Right atrium auricular region (tissue), 2 donors: ENCODE measurements at regions not wholly inside any gene's neighbourhood (a gene's known extent, or its start where the extent isn't known, plus 50 kb on each side); places are given as distances from the start of the nearest gene placed in this dataset.

Source experiments
- DNase-seq: peaks from one replicate; pipeline ENCODE4 v3.0.0-alpha.2; 2019; ENCODE audit warnings: low spot score
- H3K27ac ChIP-seq, 2 donors: fragments of 200-600 bp; sonication (generic); 1 replicate in 1 of 2; 2 replicates in 1 of 2; pipeline ENCODE4 v1.5.1; 2016 to 2019
- H3K27me3 ChIP-seq, 2 donors: fragments of 200-600 bp; sonication (generic); one replicate each; pipeline versions ENCODE4 v1.5.1 to v1.6.0; 2017 to 2019
- H3K36me3 ChIP-seq: fragments of 200-600 bp; sonication (generic); one replicate; pipeline ENCODE4 v1.5.1; 2016
- H3K4me1 ChIP-seq, 2 donors: fragments of 200-600 bp; sonication (generic); one replicate each; pipeline versions ENCODE4 v1.5.1 to v1.6.0; 2017 to 2019
- H3K4me3 ChIP-seq, 2 donors: fragments of 200-600 bp; sonication (generic); 1 replicate in 1 of 2; 2 replicates in 1 of 2; pipeline ENCODE4 v1.5.1; 2017 to 2019; ENCODE audit warnings: mild to moderate bottlenecking in 1 of 2, moderate library complexity in 1 of 2
- H3K9me3 ChIP-seq, 2 donors: fragments of 200-600 bp; sonication (generic); one replicate each; pipeline ENCODE4 v1.5.1; 2019
- TF ChIP-seq, protein P1 (sequence below), 2 donors: fragments of 200-600 bp; sonication (generic); IDR thresholded peaks; one replicate each; pipeline ENCODE4 v1.5.1; 2019; ENCODE audit warnings: antibody characterized with exemption in 2 of 2

DNA sequence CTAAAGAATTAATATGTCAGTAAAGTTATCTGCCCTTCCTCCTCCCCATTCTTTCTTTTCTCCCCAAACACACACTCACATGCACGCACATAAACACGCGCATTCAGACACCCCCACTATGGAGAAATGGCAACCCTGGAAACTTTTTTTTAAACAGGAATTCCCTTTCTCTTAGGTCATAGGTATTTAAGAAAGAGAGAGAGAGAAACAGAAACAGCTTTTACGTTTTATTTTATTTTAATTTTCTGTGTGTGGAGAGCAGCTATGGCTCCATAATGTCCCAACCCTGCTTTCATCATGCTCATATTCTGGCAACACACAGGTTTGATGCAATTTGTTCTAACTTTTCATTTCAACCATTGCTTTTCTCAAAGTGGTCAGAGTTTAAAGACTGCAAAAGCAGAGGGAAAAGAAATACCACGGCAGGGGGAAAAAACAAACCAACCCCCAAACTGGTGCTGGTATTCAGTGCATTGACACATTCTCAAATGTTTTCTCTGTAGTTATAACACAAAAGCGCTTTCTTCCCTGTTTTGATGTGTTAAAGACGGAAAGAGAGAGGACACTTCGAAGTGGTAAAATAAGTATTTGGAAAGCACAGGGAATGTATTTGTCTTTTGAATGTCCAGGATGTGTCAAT, 126.0 kb upstream of the TMEM161B start:
- Histone ChIP-seq H3K27ac (no peak overlapping the region), H3K4me3 (no peak overlapping the region), H3K36me3 (no peaks in the 10 kb centered on the region), H3K9me3 (no peaks in the 10 kb centered on the region), H3K4me1 (no peaks in the 10 kb centered on the region), H3K27me3 (no peaks in the 10 kb centered on the region)
- DNase-seq = no peak
- TF ChIP-seq, protein P1, sequence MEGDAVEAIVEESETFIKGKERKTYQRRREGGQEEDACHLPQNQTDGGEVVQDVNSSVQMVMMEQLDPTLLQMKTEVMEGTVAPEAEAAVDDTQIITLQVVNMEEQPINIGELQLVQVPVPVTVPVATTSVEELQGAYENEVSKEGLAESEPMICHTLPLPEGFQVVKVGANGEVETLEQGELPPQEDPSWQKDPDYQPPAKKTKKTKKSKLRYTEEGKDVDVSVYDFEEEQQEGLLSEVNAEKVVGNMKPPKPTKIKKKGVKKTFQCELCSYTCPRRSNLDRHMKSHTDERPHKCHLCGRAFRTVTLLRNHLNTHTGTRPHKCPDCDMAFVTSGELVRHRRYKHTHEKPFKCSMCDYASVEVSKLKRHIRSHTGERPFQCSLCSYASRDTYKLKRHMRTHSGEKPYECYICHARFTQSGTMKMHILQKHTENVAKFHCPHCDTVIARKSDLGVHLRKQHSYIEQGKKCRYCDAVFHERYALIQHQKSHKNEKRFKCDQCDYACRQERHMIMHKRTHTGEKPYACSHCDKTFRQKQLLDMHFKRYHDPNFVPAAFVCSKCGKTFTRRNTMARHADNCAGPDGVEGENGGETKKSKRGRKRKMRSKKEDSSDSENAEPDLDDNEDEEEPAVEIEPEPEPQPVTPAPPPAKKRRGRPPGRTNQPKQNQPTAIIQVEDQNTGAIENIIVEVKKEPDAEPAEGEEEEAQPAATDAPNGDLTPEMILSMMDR (IDR thresholded peaks at IDR 0.05) = no peak

- Histone ChIP-seq H3K4me3 (no peak overlapping the region), H3K4me1 (no peaks in the 10 kb centered on the region), H3K27me3 (no peaks in the 10 kb centered on the region), H3K36me3 (no peaks in the 10 kb centered on the region), H3K27ac (no peak overlapping the region), H3K9me3 (no peaks in the 10 kb centered on the region)
- TF ChIP-seq, protein P1 (IDR thresholded peaks at IDR 0.05) = no peak
- no peak for DNase-seq
Observed at GRCh38 chr5:88393716-88394535, 125.3 kb upstream of the TMEM161B start.

- TF ChIP-seq, protein P1 (IDR thresholded peaks at IDR 0.05) = no peak
- Histone ChIP-seq H3K9me3 (no peaks in the 10 kb centered on the region), H3K27me3 (no peaks in the 10 kb centered on the region), H3K4me1 (no peaks in the 10 kb centered on the region), H3K27ac (no peak overlapping the region), H3K4me3 (no peak overlapping the region), H3K36me3 (no peaks in the 10 kb centered on the region)
- DNase-seq = no peak
Observed at GRCh38 chr5:88393042-88393441, 124.4 kb upstream of the TMEM161B start.

DNA sequence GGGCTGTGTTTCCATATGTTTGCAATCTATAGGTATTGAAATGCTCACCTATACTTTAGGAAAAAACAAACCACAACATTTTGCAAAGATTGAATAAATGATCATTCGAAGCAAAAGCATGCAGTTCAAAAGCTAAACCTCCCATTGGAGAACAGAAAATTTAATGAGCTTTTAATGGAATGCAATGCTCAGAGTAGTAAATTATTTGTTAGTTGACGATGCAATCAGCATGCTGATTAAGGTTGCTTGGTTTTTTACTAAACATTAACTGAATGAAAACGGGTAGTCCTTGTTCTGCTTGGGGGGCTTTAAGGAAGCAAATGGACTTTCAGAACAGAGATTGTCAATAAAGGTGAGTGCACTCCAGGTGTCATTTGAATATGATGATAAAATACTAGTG, 123.3 kb upstream of the TMEM161B start:
- TF ChIP-seq, protein P1 (IDR thresholded peaks at IDR 0.05) = no peak
- no peak for DNase-seq
- Histone ChIP-seq H3K9me3 (no peaks in the 10 kb centered on the region), H3K4me1 (no peaks in the 10 kb centered on the region), H3K36me3 (no peaks in the 10 kb centered on the region), H3K27ac (no peak overlapping the region), H3K4me3 (no peak overlapping the region), H3K27me3 (no peaks in the 10 kb centered on the region)

DNA sequence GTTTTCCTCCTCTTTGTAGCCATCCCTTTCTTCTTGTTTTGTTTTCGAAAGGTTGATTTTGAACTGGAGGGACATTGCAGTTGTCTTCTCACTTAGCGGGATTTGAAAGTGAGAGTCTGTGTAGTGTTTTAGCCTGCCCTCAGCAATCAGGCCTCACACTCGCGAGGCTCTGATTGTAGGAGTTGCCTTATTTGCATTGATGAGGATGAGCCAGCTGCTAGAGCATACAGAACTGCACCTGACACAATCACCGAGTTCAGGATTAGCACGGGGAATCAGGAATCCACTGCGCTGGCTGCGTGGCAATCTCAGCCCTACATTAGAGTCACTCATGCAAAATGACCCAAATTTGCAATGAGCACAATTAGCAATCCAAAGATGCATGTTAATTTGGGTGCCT, 122.5 kb upstream of the TMEM161B start:
- TF ChIP-seq, protein P1 (IDR thresholded peaks at IDR 0.05) = no peak
- Histone ChIP-seq H3K27me3 (no peaks in the 10 kb centered on the region), H3K9me3 (no peaks in the 10 kb centered on the region), H3K27ac (no peak overlapping the region), H3K4me1 (no peaks in the 10 kb centered on the region), H3K36me3 (no peaks in the 10 kb centered on the region), H3K4me3 (no peak overlapping the region)
- no peak for DNase-seq
